ENCODE measurements at regions not wholly inside any gene's neighbourhood (a gene's known extent, or its start where the extent isn't known, plus 50 kb on each side); places are given as distances from the start of the nearest gene placed in this dataset.

- H3K27ac ChIP-seq (ENCODE audit: low read depth, low read length), result no peak overlapping the region
- H3K27me3 ChIP-seq (ENCODE audit: control insufficient read depth, insufficient read depth, low read length), result no peaks in the 10 kb centered on the region
- no peaks in the 10 kb centered on the region for H3K9me3 ChIP-seq (ENCODE audit: control insufficient read depth, insufficient read depth, low read length)
- POLR2A ChIA-PET, result no interaction called here
- CTCF ChIA-PET, result no interaction called here
- no peak for DNase-seq (ENCODE audit: low read depth, low spot score)
- no peak overlapping the region for H3K4me3 ChIP-seq (ENCODE audit: low read depth, low read length)
- TF ChIP-seq, protein P1, sequence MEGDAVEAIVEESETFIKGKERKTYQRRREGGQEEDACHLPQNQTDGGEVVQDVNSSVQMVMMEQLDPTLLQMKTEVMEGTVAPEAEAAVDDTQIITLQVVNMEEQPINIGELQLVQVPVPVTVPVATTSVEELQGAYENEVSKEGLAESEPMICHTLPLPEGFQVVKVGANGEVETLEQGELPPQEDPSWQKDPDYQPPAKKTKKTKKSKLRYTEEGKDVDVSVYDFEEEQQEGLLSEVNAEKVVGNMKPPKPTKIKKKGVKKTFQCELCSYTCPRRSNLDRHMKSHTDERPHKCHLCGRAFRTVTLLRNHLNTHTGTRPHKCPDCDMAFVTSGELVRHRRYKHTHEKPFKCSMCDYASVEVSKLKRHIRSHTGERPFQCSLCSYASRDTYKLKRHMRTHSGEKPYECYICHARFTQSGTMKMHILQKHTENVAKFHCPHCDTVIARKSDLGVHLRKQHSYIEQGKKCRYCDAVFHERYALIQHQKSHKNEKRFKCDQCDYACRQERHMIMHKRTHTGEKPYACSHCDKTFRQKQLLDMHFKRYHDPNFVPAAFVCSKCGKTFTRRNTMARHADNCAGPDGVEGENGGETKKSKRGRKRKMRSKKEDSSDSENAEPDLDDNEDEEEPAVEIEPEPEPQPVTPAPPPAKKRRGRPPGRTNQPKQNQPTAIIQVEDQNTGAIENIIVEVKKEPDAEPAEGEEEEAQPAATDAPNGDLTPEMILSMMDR (IDR thresholded peaks at IDR 0.05; ENCODE audit: low read depth, low read length), result no peak
Observed at GRCh38 chr3:167909952-167910351, 174.4 kb downstream of the SERPINI1 start.

- TF ChIP-seq, protein P1 (IDR thresholded peaks at IDR 0.05; ENCODE audit: low read depth, low read length), result no peak
- Histone ChIP-seq H3K27ac (ENCODE audit: low read depth, low read length) (no peak overlapping the region), H3K27me3 (ENCODE audit: control insufficient read depth, insufficient read depth, low read length) (no peaks in the 10 kb centered on the region), H3K4me3 (ENCODE audit: low read depth, low read length) (no peak overlapping the region), H3K9me3 (ENCODE audit: control insufficient read depth, insufficient read depth, low read length) (no peaks in the 10 kb centered on the region)
- no peak for DNase-seq (ENCODE audit: low read depth, low spot score)
- CTCF ChIA-PET, result interaction anchor here (1.0 kb wide), 1 partner anchor 203 kb away, joined by 3 read pairs; no protein-coding TSS in a partner anchor
- POLR2A ChIA-PET, result no interaction called here
Observed at GRCh38 chr3:167909504-167909896, 174.0 kb downstream of the SERPINI1 start.

GRCh38 chr3:167908746-167909503, 173.4 kb downstream of the SERPINI1 start:
- ChIA-PET CTCF (interaction anchor here (1.0 kb wide), 1 partner anchor 204 kb away, joined by 3 read pairs; no protein-coding TSS in a partner anchor), POLR2A (no interaction called here)
- TF ChIP-seq, protein P1 (IDR thresholded peaks at IDR 0.05; ENCODE audit: low read depth, low read length), result no peak
- DNase-seq (ENCODE audit: low read depth, low spot score), result no peak
- Histone ChIP-seq H3K27me3 (ENCODE audit: control insufficient read depth, insufficient read depth, low read length) (no peaks in the 10 kb centered on the region), H3K4me3 (ENCODE audit: low read depth, low read length) (no peak overlapping the region), H3K9me3 (ENCODE audit: control insufficient read depth, insufficient read depth, low read length) (no peaks in the 10 kb centered on the region), H3K27ac (ENCODE audit: low read depth, low read length) (no peak overlapping the region)

GRCh38 chr3:167908221-167908620, 172.7 kb downstream of the SERPINI1 start:
- POLR2A ChIA-PET, result no interaction called here
- CTCF ChIA-PET, result no interaction called here
- DNase-seq (ENCODE audit: low read depth, low spot score), result no peak
- no peak overlapping the region for H3K4me3 ChIP-seq (ENCODE audit: low read depth, low read length)
- no peaks in the 10 kb centered on the region for H3K27me3 ChIP-seq (ENCODE audit: control insufficient read depth, insufficient read depth, low read length)
- H3K27ac ChIP-seq (ENCODE audit: low read depth, low read length), result no peak overlapping the region
- no peaks in the 10 kb centered on the region for H3K9me3 ChIP-seq (ENCODE audit: control insufficient read depth, insufficient read depth, low read length)
- TF ChIP-seq, protein P1 (IDR thresholded peaks at IDR 0.05; ENCODE audit: low read depth, low read length), result no peak

DNA sequence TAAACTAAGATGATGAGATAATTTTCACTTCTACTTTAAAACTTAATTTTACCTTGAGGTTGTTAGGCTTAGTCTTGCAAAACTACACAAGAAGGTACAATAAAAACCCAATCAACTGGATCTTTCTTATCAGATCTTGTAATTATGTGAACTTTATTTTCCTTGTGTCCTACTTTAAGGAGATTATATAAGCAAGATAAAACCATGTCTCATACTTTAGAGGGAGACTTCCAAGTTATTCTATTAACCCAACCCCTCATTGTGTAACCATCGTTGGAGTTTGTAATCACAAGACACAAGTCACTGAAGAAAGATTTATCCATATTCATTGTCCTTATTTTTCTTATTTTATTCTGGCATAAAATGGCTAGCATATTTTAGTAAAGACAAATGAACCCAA, 165.6 kb downstream of the SERPINI1 start:
- Histone ChIP-seq H3K9me3 (ENCODE audit: control insufficient read depth, insufficient read depth, low read length) (no peaks in the 10 kb centered on the region), H3K27ac (ENCODE audit: low read depth, low read length) (no peak overlapping the region), H3K27me3 (ENCODE audit: control insufficient read depth, insufficient read depth, low read length) (no peaks in the 10 kb centered on the region), H3K4me3 (ENCODE audit: low read depth, low read length) (no peak overlapping the region)
- TF ChIP-seq, protein P1 (IDR thresholded peaks at IDR 0.05; ENCODE audit: low read depth, low read length), result no peak
- DNase-seq (ENCODE audit: low read depth, low spot score), result no peak
- CTCF ChIA-PET, result interaction anchor here (1.0 kb wide), 1 partner anchor 19 kb away, joined by 3 read pairs; no protein-coding TSS in a partner anchor
- POLR2A ChIA-PET, result no interaction called here

Measured in AG04450 (cell line).